CD4-positive, CD25-positive, alpha-beta regulatory T cell (primary cell): ENCODE measurements at regions not wholly inside any gene's neighbourhood (a gene's known extent, or its start where the extent isn't known, plus 50 kb on each side); places are given as distances from the start of the nearest gene placed in this dataset.

Experiments
- ATAC-seq, 2 donors: fragments of 150-1000 bp; cut with Tn5 transposase; one replicate each; pipeline ENCODE4 v1.10.0; 2021; ENCODE audit warnings: low read depth in 2 of 2, moderate number of reproducible peaks in 2 of 2, moderate library complexity in 1 of 2
- DNase-seq, 3 donors: peaks; one replicate each; pipeline versions ENCODE4 v3.0.0 to v3.0.0-alpha.2; 2012 to 2022; ENCODE audit warnings: mixed read lengths in 1 of 3
- H3K27ac ChIP-seq: one replicate; pipeline ENCODE4 v1.7.0; 2013; ENCODE audit warnings: mild to moderate bottlenecking, low read length; ENCODE audit not compliant: insufficient read depth, poor library complexity, severe bottlenecking
- H3K27me3 ChIP-seq: one replicate; pipeline ENCODE4 v1.7.0; 2013; ENCODE audit warnings: low read length; ENCODE audit not compliant: control insufficient read depth, insufficient read depth
- H3K36me3 ChIP-seq: one replicate; pipeline ENCODE4 v1.7.0; 2013; ENCODE audit warnings: mild to moderate bottlenecking, low read length, moderate library complexity; ENCODE audit not compliant: control insufficient read depth, insufficient read depth
- H3K4me1 ChIP-seq: 2 replicates; pipeline ENCODE4 v1.7.0; 2013; ENCODE audit warnings: mild to moderate bottlenecking, low read length; ENCODE audit not compliant: insufficient read depth, control insufficient read depth, poor library complexity, severe bottlenecking
- H3K4me3 ChIP-seq: one replicate; pipeline ENCODE4 v1.7.0; 2013; ENCODE audit warnings: low read depth, mild to moderate bottlenecking, low read length, moderate library complexity
- H3K9me3 ChIP-seq, 2 experiments: 1 replicate in 1 of 2; 2 replicates in 1 of 2; pipeline ENCODE4 v1.7.0; 2013; ENCODE audit warnings: low read length in 2 of 2, mild to moderate bottlenecking in 1 of 2, moderate library complexity in 1 of 2; ENCODE audit not compliant: control insufficient read depth in 2 of 2
- H3K27ac Mint-ChIP-seq, 3 donors: one replicate each; pipeline ENCODE4 v1.8.0; 2020 to 2022; ENCODE audit warnings: mild to moderate bottlenecking in 3 of 3, mixed read lengths in 3 of 3, moderate library complexity in 2 of 3
- H3K27me3 Mint-ChIP-seq: one replicate; pipeline ENCODE4 v1.8.0; 2022; ENCODE audit warnings: mild to moderate bottlenecking, mixed read lengths
- H3K36me3 Mint-ChIP-seq: one replicate; pipeline ENCODE4 v1.8.0; 2020; ENCODE audit warnings: mixed read lengths
- H3K4me1 Mint-ChIP-seq, 4 donors: one replicate each; pipeline ENCODE4 v1.8.0; 2020 to 2022; ENCODE audit warnings: mixed read lengths in 4 of 4, mild to moderate bottlenecking in 1 of 4
- H3K4me3 Mint-ChIP-seq, 4 donors: one replicate each; pipeline ENCODE4 v1.8.0; 2020 to 2022; ENCODE audit warnings: mild to moderate bottlenecking in 4 of 4, mixed read lengths in 4 of 4, moderate library complexity in 3 of 4
- H3K9me3 Mint-ChIP-seq, 7 donors: one replicate each; pipeline ENCODE4 v1.8.0; 2020 to 2022; ENCODE audit warnings: mixed read lengths in 7 of 7, mild to moderate bottlenecking in 3 of 7, moderate library complexity in 2 of 7

DNA sequence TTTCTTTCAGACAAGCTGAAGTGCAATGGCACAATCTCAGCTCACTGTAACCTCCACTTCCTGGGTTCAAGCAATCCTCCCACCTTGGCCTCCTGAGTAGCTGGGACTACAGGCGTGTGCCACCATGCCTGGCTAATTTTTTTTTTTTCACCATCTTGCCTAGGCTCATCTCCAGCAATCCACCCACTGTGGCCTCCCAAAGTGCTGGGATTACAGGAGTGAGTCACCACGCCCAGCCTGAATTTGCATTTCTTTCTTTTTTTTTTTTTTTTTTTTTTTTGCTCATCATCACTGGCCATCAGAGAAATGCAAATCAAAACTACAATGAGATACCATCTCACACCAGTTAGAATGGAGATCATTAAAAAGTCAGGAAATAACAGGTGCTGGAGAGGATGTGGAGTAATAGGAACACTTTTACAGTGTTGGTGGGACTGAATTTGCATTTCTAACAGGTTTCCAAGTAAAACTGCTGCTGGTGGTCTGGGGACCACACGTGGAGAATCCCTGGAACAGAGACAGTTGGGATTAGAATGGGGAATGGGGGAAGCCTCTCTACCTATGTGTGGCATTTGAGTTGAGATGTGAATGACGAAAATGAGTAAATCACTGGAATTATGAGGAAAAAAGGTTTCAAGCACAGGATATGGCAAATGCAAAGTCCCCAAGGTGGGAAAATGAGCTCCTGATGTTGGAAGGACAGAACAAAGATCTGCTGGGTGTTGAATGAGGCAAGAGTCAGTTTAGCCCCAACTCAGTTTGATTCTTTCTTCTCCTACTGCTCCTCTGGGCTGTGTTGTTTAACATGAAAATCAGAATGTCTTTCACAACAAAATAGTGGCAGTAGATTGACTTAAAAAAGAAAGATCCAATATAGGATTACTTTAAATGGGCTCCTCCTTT lies 88.8 kb upstream of the MAP4K4 start:
- ATAC-seq (no peak), DNase-seq (no peak)
- no peak overlapping the region for H3K27ac ChIP-seq
- no peak overlapping the region for H3K4me3 ChIP-seq
- Mint-ChIP-seq H3K9me3 (peaks cover 0 to 11% (median 0%) of the 10 kb centered on the region in 7 donors), H3K27ac (peak overlapping the region in 1 of 3 donors; percentile 16), H3K4me3 (no peak overlapping the region), H3K36me3 (peaks cover 6% of the 10 kb centered on the region), H3K27me3 (peaks cover 17% of the 10 kb centered on the region), H3K4me1 (peaks cover 0 to 15% (median 8%) of the 10 kb centered on the region in 4 donors)
- peaks cover 0 to 4% of the 10 kb centered on the region in 2 experiments for H3K9me3 ChIP-seq
- H3K27me3 ChIP-seq = no peaks in the 10 kb centered on the region
- no peaks in the 10 kb centered on the region for H3K4me1 ChIP-seq
- no peaks in the 10 kb centered on the region for H3K36me3 ChIP-seq

GRCh38 chr2:101597347-101597944 lies 100.1 kb upstream of the MAP4K4 start:
- peak overlapping the region in 1 of 3 donors; percentile 5 for H3K27ac Mint-ChIP-seq
- no peak overlapping the region for H3K4me3 Mint-ChIP-seq
- H3K36me3 Mint-ChIP-seq = no peaks in the 10 kb centered on the region
- Histone ChIP-seq H3K27ac (no peak overlapping the region), H3K4me3 (no peak overlapping the region), H3K9me3 (no peaks in the 10 kb centered on the region), H3K36me3 (no peaks in the 10 kb centered on the region), H3K27me3 (no peaks in the 10 kb centered on the region), H3K4me1 (no peaks in the 10 kb centered on the region)
- DNase-seq (no peak), ATAC-seq (no peak)
- H3K27me3 Mint-ChIP-seq = peaks cover 7% of the 10 kb centered on the region
- H3K9me3 Mint-ChIP-seq = peaks cover 0 to 1% (median 0%) of the 10 kb centered on the region in 7 donors
- H3K4me1 Mint-ChIP-seq = peaks cover 5 to 18% (median 11%) of the 10 kb centered on the region in 4 donors

- H3K9me3 ChIP-seq = no peaks in the 10 kb centered on the region
- no peak for ATAC-seq
- H3K27me3 ChIP-seq = no peaks in the 10 kb centered on the region
- Mint-ChIP-seq H3K4me1 (peaks cover 5 to 18% (median 11%) of the 10 kb centered on the region in 4 donors), H3K27me3 (peaks cover 8% of the 10 kb centered on the region), H3K9me3 (peaks cover 0 to 4% (median 0%) of the 10 kb centered on the region in 7 donors), H3K36me3 (no peaks in the 10 kb centered on the region), H3K4me3 (no peak overlapping the region), H3K27ac (no peak overlapping the region)
- no peak overlapping the region for H3K27ac ChIP-seq
- DNase-seq = no peak
- H3K36me3 ChIP-seq = no peaks in the 10 kb centered on the region
- H3K4me3 ChIP-seq = no peak overlapping the region
- H3K4me1 ChIP-seq = no peaks in the 10 kb centered on the region
These were observed 101.2 kb upstream of the MAP4K4 start for GRCh38 chr2:101596333-101596732.

- Histone ChIP-seq H3K27ac (no peak overlapping the region), H3K36me3 (no peaks in the 10 kb centered on the region), H3K9me3 (peaks cover 5 to 6% of the 10 kb centered on the region in 2 experiments), H3K4me1 (no peaks in the 10 kb centered on the region), H3K4me3 (no peak overlapping the region), H3K27me3 (no peaks in the 10 kb centered on the region)
- Mint-ChIP-seq H3K4me1 (peaks cover 0 to 13% (median 6%) of the 10 kb centered on the region in 4 donors), H3K4me3 (no peak overlapping the region), H3K27me3 (peaks cover 23% of the 10 kb centered on the region), H3K36me3 (peaks cover 3% of the 10 kb centered on the region), H3K27ac (no peak overlapping the region), H3K9me3 (peaks cover 0 to 18% (median 6%) of the 10 kb centered on the region in 7 donors)
- DNase-seq (no peak), ATAC-seq (no peak)
These were observed 110.3 kb upstream of the MAP4K4 start for GRCh38 chr2:101587251-101587650.

DNA sequence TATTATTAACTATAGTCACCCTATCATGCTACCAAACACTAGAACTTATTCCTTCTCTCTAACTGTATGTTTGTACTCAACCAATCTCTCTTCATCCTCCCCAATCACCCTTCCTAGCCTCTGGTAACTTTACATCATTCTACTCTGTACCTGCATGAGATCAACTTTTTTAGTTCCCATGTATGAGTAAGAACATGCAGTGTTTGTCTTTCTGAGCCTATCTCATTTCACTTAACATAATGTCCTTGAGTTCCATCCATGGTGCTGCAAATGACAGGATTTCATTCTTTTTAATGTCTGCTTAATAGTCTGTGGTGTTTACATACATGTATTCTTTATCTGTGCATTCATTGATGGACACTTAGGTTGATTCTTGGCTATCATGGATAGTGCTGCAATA lies 108.9 kb upstream of the RFX8 start:
- Mint-ChIP-seq H3K4me3 (no peak overlapping the region), H3K9me3 (peaks cover 0 to 10% (median 7%) of the 10 kb centered on the region in 7 donors), H3K4me1 (peaks cover under 1 to 23% (median 13%) of the 10 kb centered on the region in 4 donors), H3K36me3 (peaks cover 13% of the 10 kb centered on the region), H3K27me3 (peaks cover 18% of the 10 kb centered on the region), H3K27ac (no peak overlapping the region)
- H3K36me3 ChIP-seq = no peaks in the 10 kb centered on the region
- ATAC-seq (no peak), DNase-seq (no peak)
- no peaks in the 10 kb centered on the region for H3K27me3 ChIP-seq
- no peak overlapping the region for H3K4me3 ChIP-seq
- H3K4me1 ChIP-seq = no peaks in the 10 kb centered on the region
- peaks cover 0 to 2% of the 10 kb centered on the region in 2 experiments for H3K9me3 ChIP-seq
- H3K27ac ChIP-seq = no peak overlapping the region

DNA sequence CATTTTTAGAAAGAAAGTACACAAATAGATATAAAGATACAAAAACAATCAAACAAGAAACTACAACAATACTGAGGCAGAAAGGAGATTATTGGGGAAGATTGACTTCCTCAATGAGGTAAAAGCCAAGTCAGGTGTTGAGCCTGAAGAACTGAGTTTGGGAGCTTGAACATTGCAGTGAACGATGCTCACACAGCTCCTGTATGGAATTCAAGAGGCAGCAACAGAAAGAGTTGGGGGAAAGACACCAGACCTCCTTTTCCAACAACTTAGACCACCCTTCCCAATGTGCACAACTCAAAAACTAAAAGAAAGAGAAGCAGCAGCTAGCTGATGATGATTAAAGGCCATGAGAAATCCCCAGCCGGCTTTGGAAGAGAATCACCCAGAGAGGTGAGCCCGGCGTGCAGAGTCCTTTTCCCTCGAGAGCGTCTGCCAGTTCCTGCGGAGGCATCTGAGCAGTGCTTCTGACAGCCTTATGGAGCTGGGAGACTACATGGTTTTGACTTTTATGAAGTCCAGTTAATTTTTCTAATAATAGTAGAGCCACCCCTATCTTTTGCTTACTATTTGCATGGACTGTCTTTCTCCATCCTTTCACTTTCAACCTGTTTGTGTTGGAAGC lies 106.9 kb upstream of the RFX8 start:
- H3K36me3 ChIP-seq = no peaks in the 10 kb centered on the region
- H3K4me3 Mint-ChIP-seq = no peak overlapping the region
- H3K4me1 Mint-ChIP-seq = peaks cover 15 to 44% (median 25%) of the 10 kb centered on the region in 4 donors
- H3K27me3 Mint-ChIP-seq = peaks cover 18% of the 10 kb centered on the region
- H3K27ac ChIP-seq = no peak overlapping the region
- H3K36me3 Mint-ChIP-seq = peaks cover 13% of the 10 kb centered on the region
- H3K27me3 ChIP-seq = no peaks in the 10 kb centered on the region
- peaks cover 12% of the 10 kb centered on the region for H3K4me1 ChIP-seq
- no peak for ATAC-seq
- H3K9me3 ChIP-seq = peaks cover 0 to 2% of the 10 kb centered on the region in 2 experiments
- H3K9me3 Mint-ChIP-seq = peaks cover 0 to 9% (median 6%) of the 10 kb centered on the region in 7 donors
- no peak for DNase-seq
- no peak overlapping the region for H3K4me3 ChIP-seq
- peak overlapping the region in 1 of 3 donors; percentile 22 for H3K27ac Mint-ChIP-seq

DNA sequence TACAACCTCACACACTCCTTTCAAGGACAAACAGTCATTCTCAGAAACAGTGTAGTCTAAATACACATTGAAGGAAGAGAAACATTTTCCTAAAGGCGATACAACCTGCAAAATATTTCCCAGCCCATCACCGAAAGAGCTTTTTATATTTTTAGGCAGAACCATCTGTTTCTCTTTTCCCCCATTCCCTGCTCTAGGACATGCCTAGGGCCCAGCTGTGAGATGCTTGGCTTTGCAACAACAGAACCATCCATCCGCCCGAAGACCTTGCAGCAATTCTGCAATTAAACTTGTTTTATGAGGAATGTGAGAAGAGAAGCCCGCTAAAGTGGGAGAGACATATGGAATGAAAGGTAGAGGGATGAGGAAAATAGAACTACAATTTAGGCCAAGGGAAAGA lies 105.6 kb upstream of the RFX8 start:
- Histone ChIP-seq H3K4me3 (no peak overlapping the region), H3K9me3 (peaks cover 0 to 2% of the 10 kb centered on the region in 2 experiments), H3K36me3 (no peaks in the 10 kb centered on the region), H3K27ac (no peak overlapping the region), H3K27me3 (no peaks in the 10 kb centered on the region), H3K4me1 (peaks cover 24% of the 10 kb centered on the region)
- ATAC-seq (no peak), DNase-seq (no peak)
- Mint-ChIP-seq H3K27me3 (peaks cover 18% of the 10 kb centered on the region), H3K27ac (peak overlapping the region; percentile 40 to 57 (median 52)), H3K9me3 (peaks cover 0 to 9% (median 6%) of the 10 kb centered on the region in 7 donors), H3K4me1 (peaks cover 20 to 55% (median 34%) of the 10 kb centered on the region in 4 donors), H3K4me3 (no peak overlapping the region), H3K36me3 (peaks cover 13% of the 10 kb centered on the region)
